Prostate gland (tissue), 2 donors: ENCODE measurements at regions not wholly inside any gene's neighbourhood (a gene's known extent, or its start where the extent isn't known, plus 50 kb on each side); places are given as distances from the start of the nearest gene placed in this dataset.

ENCODE experiments used
- DNase-seq: peaks from one replicate; pipeline ENCODE4 v3.0.0-alpha.2; 2019; ENCODE audit warnings: low spot score
- H3K27ac ChIP-seq, 2 donors: fragments of 200-600 bp; sonication (generic); 2 replicates each; pipeline ENCODE4 v1.5.1; 2017 to 2019
- H3K27me3 ChIP-seq: fragments of 200-600 bp; sonication (generic); replicated peaks from 2 replicates; pipeline ENCODE4 v1.5.1; 2019; ENCODE audit not compliant: insufficient read depth
- H3K36me3 ChIP-seq, 2 donors: fragments of 200-600 bp; sonication (generic); 1 replicate in 1 of 2; 2 replicates in 1 of 2; pipeline versions ENCODE4 v1.5.1 to v1.8.1; 2017 to 2019
- H3K4me1 ChIP-seq: fragments of 200-600 bp; sonication (generic); replicated peaks from 2 replicates; pipeline ENCODE4 v1.5.1; 2019
- H3K4me3 ChIP-seq, 2 donors: fragments of 200-600 bp; sonication (generic); 2 replicates each; pipeline ENCODE4 v1.5.1; 2017 to 2019
- H3K9me3 ChIP-seq: fragments of 200-600 bp; sonication (generic); 2 replicates; pipeline ENCODE4 v1.5.1; 2017
- CTCF ChIP-seq, 4 experiments: fragments of 200-600 bp in 2 of 4; fragments of 450-650 bp in 2 of 4; sonication (generic) in 2 of 4; IDR thresholded peaks; 1 replicate in 3 of 4; 2 replicates in 1 of 4; pipeline ENCODE4 v1.5.1; 2016 to 2019; ENCODE audit warnings: antibody characterized with exemption in 4 of 4, mild to moderate bottlenecking in 2 of 4, moderate library complexity in 2 of 4
- POLR2A ChIP-seq: fragments of 450-650 bp; IDR thresholded peaks from one replicate; pipeline ENCODE4 v1.6.1; 2016; ENCODE audit warnings: antibody characterized with exemption, mild to moderate bottlenecking
- POLR2AphosphoS5 ChIP-seq: sonication (generic); formaldehyde crosslinking; IDR thresholded peaks from one replicate; pipeline ENCODE4 v1.6.1; 2017; ENCODE audit warnings: antibody characterized with exemption
- WGBS: methylation state at CpG from one replicate; pipeline ENCODE4 v1.1.5; 2018; 5-methylcytosine and 5-hydroxymethylcytosine counted together
- intact Hi-C: fragments of 100-400 bp; cut with DNase I; formaldehyde crosslinking; loops from one replicate; pipeline ENCODE4 v1.14.2; 2022

- no peak for DNase-seq
- no peaks in the 10 kb centered on the region for H3K4me1 ChIP-seq
- H3K36me3 ChIP-seq, result no peaks in the 10 kb centered on the region
- H3K27ac ChIP-seq, result no peak overlapping the region
- no peaks in the 10 kb centered on the region for H3K27me3 ChIP-seq
- no peaks in the 10 kb centered on the region for H3K9me3 ChIP-seq
- TF ChIP-seq POLR2AphosphoS5 (no peak), CTCF (IDR thresholded peaks at IDR 0.05) (no peak), POLR2A (no peak)
- no peak overlapping the region for H3K4me3 ChIP-seq
- 31% methylated on average over 1 of the region's 1 CpG for WGBS
- intact Hi-C loops, result no loop called here
These were observed 306.9 kb downstream of the JRKL start for GRCh38 chr11:96696731-96697130.

- intact Hi-C loops, result no loop called here
- no peak overlapping the region for H3K4me3 ChIP-seq
- H3K36me3 ChIP-seq, result no peaks in the 10 kb centered on the region
- no peaks in the 10 kb centered on the region for H3K4me1 ChIP-seq
- H3K9me3 ChIP-seq, result no peaks in the 10 kb centered on the region
- TF ChIP-seq POLR2A, result no peak
- TF ChIP-seq CTCF (IDR thresholded peaks at IDR 0.05), result no peak
- TF ChIP-seq POLR2AphosphoS5, result no peak
- 91% methylated on average over 3 of the region's 3 CpGs for WGBS
- DNase-seq, result no peak
- no peak overlapping the region for H3K27ac ChIP-seq
- H3K27me3 ChIP-seq, result no peaks in the 10 kb centered on the region
These were observed 307.7 kb downstream of the JRKL start for GRCh38 chr11:96697466-96697865.

- H3K4me1 ChIP-seq, result no peaks in the 10 kb centered on the region
- no peak overlapping the region for H3K27ac ChIP-seq
- no peak overlapping the region for H3K4me3 ChIP-seq
- H3K27me3 ChIP-seq, result no peaks in the 10 kb centered on the region
- no peaks in the 10 kb centered on the region for H3K9me3 ChIP-seq
- 56% methylated on average over 3 of the region's 3 CpGs for WGBS
- H3K36me3 ChIP-seq, result no peaks in the 10 kb centered on the region
- TF ChIP-seq POLR2A (no peak), CTCF (IDR thresholded peaks at IDR 0.05) (no peak), POLR2AphosphoS5 (no peak)
- intact Hi-C loops, result no loop called here
- DNase-seq, result no peak
These were observed 315.0 kb downstream of the JRKL start for GRCh38 chr11:96704847-96705246.

GRCh38 chr11:96706761-96707160, 316.9 kb downstream of the JRKL start:
- WGBS, result 69% methylated on average over 3 of the region's 3 CpGs
- H3K36me3 ChIP-seq, result no peaks in the 10 kb centered on the region

GRCh38 chr11:96707273-96707672, 317.5 kb downstream of the JRKL start:
- DNase-seq, result no peak
- Histone ChIP-seq H3K27me3 (no peaks in the 10 kb centered on the region), H3K4me1 (no peaks in the 10 kb centered on the region)

More at GRCh38 chr11:96706761-96707160, 316.9 kb downstream of the JRKL start:
- Histone ChIP-seq H3K27ac (no peak overlapping the region), H3K27me3 (no peaks in the 10 kb centered on the region), H3K4me1 (no peaks in the 10 kb centered on the region), H3K9me3 (no peaks in the 10 kb centered on the region), H3K4me3 (no peak overlapping the region)
- intact Hi-C loops, result no loop called here
- TF ChIP-seq POLR2AphosphoS5 (no peak), CTCF (IDR thresholded peaks at IDR 0.05) (no peak), POLR2A (no peak)
- DNase-seq, result no peak

More at GRCh38 chr11:96707273-96707672, 317.5 kb downstream of the JRKL start:
- no peaks in the 10 kb centered on the region for H3K9me3 ChIP-seq
- no peak overlapping the region for H3K27ac ChIP-seq
- no peaks in the 10 kb centered on the region for H3K36me3 ChIP-seq
- no peak for TF ChIP-seq POLR2AphosphoS5
- TF ChIP-seq CTCF (IDR thresholded peaks at IDR 0.05), result no peak
- TF ChIP-seq POLR2A, result no peak
- no peak overlapping the region for H3K4me3 ChIP-seq
- intact Hi-C loops, result no loop called here
